ENCODE measurements at regions not wholly inside any gene's neighbourhood (a gene's known extent, or its start where the extent isn't known, plus 50 kb on each side); places are given as distances from the start of the nearest gene placed in this dataset.

- no peak overlapping the region for H3K4me3 ChIP-seq (ENCODE audit: control insufficient read depth, low read depth, low read length)
- no peak for DNase-seq (ENCODE audit: low read depth)
- TF ChIP-seq CTCF (IDR thresholded peaks at IDR 0.05; ENCODE audit: control insufficient read depth, insufficient read depth, low read depth, low read length, missing control alignments) = no peak
Observed at GRCh38 chr5:38643616-38644015, 87.2 kb upstream of the LIFR start.

- no peak overlapping the region for H3K4me3 ChIP-seq (ENCODE audit: control insufficient read depth, low read depth, low read length)
- TF ChIP-seq CTCF (IDR thresholded peaks at IDR 0.05; ENCODE audit: control insufficient read depth, insufficient read depth, low read depth, low read length, missing control alignments) = no peak
- DNase-seq (ENCODE audit: low read depth) = no peak
Observed at GRCh38 chr5:38645508-38645907, 89.1 kb upstream of the LIFR start.

GRCh38 chr5:38648703-38649291 lies 92.4 kb upstream of the LIFR start:
- TF ChIP-seq CTCF (IDR thresholded peaks at IDR 0.05; ENCODE audit: control insufficient read depth, insufficient read depth, low read depth, low read length, missing control alignments) = no peak
- H3K4me3 ChIP-seq (ENCODE audit: control insufficient read depth, low read depth, low read length) = no peak overlapping the region
- DNase-seq (ENCODE audit: low read depth) = no peak

GRCh38 chr5:38650540-38650939 lies 94.1 kb upstream of the LIFR start:
- no peak for TF ChIP-seq CTCF (IDR thresholded peaks at IDR 0.05; ENCODE audit: control insufficient read depth, insufficient read depth, low read depth, low read length, missing control alignments)
- no peak for DNase-seq (ENCODE audit: low read depth)

GRCh38 chr5:38650946-38651345 lies 94.5 kb upstream of the LIFR start:
- H3K4me3 ChIP-seq (ENCODE audit: control insufficient read depth, low read depth, low read length) = no peak overlapping the region; the same call in 1 of the 2 replicates
- DNase-seq (ENCODE audit: low read depth) = no peak
- TF ChIP-seq CTCF (IDR thresholded peaks at IDR 0.05; ENCODE audit: control insufficient read depth, insufficient read depth, low read depth, low read length, missing control alignments) = no peak

More at GRCh38 chr5:38650540-38650939, 94.1 kb upstream of the LIFR start:
- no peak overlapping the region; the same call in 1 of the 2 replicates for H3K4me3 ChIP-seq (ENCODE audit: control insufficient read depth, low read depth, low read length)

- no peak overlapping the region for H3K4me3 ChIP-seq (ENCODE audit: control insufficient read depth, low read depth, low read length)
- no peak for DNase-seq (ENCODE audit: low read depth)
- TF ChIP-seq CTCF (IDR thresholded peaks at IDR 0.05; ENCODE audit: control insufficient read depth, insufficient read depth, low read depth, low read length, missing control alignments) = no peak
Observed at GRCh38 chr5:38651806-38652205, 95.4 kb upstream of the LIFR start.
